Ectodermal cell (in vitro differentiated cells): ENCODE measurements at regions not wholly inside any gene's neighbourhood (a gene's known extent, or its start where the extent isn't known, plus 50 kb on each side); places are given as distances from the start of the nearest gene placed in this dataset.
"Not testable (repeated sequence)": the region's sequence is repeated elsewhere in the genome, so short reads cannot be mapped to it uniquely, and the experiment has no call there.

ENCODE experiments used
- H3K27ac ChIP-seq: 2 replicates; pipeline ENCODE4 v1.7.0; 2013; ENCODE audit warnings: mild to moderate bottlenecking, low read depth, low read length; ENCODE audit not compliant: insufficient read depth, poor library complexity, severe bottlenecking
- H3K27me3 ChIP-seq: 2 replicates; pipeline ENCODE4 v1.7.0; 2013; ENCODE audit warnings: mild to moderate bottlenecking, low read length; ENCODE audit not compliant: insufficient read depth, control insufficient read depth, poor library complexity, severe bottlenecking
- H3K36me3 ChIP-seq: one replicate; pipeline ENCODE4 v1.7.0; 2013; ENCODE audit warnings: low read length; ENCODE audit not compliant: control insufficient read depth, insufficient read depth
- H3K4me1 ChIP-seq: one replicate; pipeline ENCODE4 v1.7.0; 2013; ENCODE audit warnings: low read length; ENCODE audit not compliant: control insufficient read depth, insufficient read depth
- H3K4me3 ChIP-seq: 2 replicates; pipeline ENCODE4 v1.7.0; 2013; ENCODE audit warnings: low read depth, low read length, control low read depth; ENCODE audit not compliant: insufficient read depth
- H3K9me3 ChIP-seq: 2 replicates; pipeline ENCODE4 v1.7.0; 2013; ENCODE audit warnings: mild to moderate bottlenecking, low read length, moderate library complexity; ENCODE audit not compliant: control insufficient read depth
- WGBS, 2 experiments: methylation state at CpG; one replicate each; pipeline ENCODE4 v1.1.7; 2013; ENCODE audit warnings: missing lambda C conversion rate in 2 of 2; 5-methylcytosine and 5-hydroxymethylcytosine counted together

- Histone ChIP-seq H3K9me3 (no peaks in the 10 kb centered on the region), H3K27ac (no peak overlapping the region)
- WGBS, 2 experiments = 90% methylated on average over 3 of the region's 3 CpGs
These were observed 434.8 kb upstream of the HTR1E start for GRCh38 chr6:86502497-86502896.

GRCh38 chr6:86500035-86500434 is 437.3 kb upstream of the HTR1E start:
- Histone ChIP-seq H3K36me3 (no peaks in the 10 kb centered on the region), H3K4me1 (no peaks in the 10 kb centered on the region), H3K27ac (no peak overlapping the region), H3K9me3 (no peaks in the 10 kb centered on the region), H3K27me3 (no peaks in the 10 kb centered on the region), H3K4me3 (no peak overlapping the region)
- WGBS, 2 experiments = 89 to 92% methylated on average over 2 of the region's 2 CpGs

More at GRCh38 chr6:86502497-86502896, 434.8 kb upstream of the HTR1E start:
- Histone ChIP-seq H3K4me1 (no peaks in the 10 kb centered on the region), H3K27me3 (no peaks in the 10 kb centered on the region), H3K36me3 (no peaks in the 10 kb centered on the region), H3K4me3 (no peak overlapping the region)

GRCh38 chr6:86489042-86489441 is 448.3 kb upstream of the HTR1E start:
- H3K27me3 ChIP-seq, H3K36me3 ChIP-seq, H3K9me3 ChIP-seq, H3K27ac ChIP-seq, H3K4me1 ChIP-seq, H3K4me3 ChIP-seq: not testable (repeated sequence)
- 75 to 81% methylated on average over 3 of the region's 3 CpGs for WGBS, 2 experiments

- no peak overlapping the region for H3K27ac ChIP-seq
- peaks cover 4% of the 10 kb centered on the region for H3K4me1 ChIP-seq
- WGBS, 2 experiments = 96 to 100% methylated on average over 1 to 2 of the region's 2 CpGs
- no peaks in the 10 kb centered on the region for H3K27me3 ChIP-seq
- no peaks in the 10 kb centered on the region for H3K36me3 ChIP-seq
- H3K9me3 ChIP-seq = no peaks in the 10 kb centered on the region
- H3K4me3 ChIP-seq = no peak overlapping the region
These were observed 449.6 kb upstream of the HTR1E start for GRCh38 chr6:86487660-86488221.

GRCh38 chr6:86478316-86478715 is 459.0 kb upstream of the HTR1E start:
- H3K27me3 ChIP-seq, H3K9me3 ChIP-seq, H3K4me3 ChIP-seq, H3K27ac ChIP-seq, H3K36me3 ChIP-seq, H3K4me1 ChIP-seq: not testable (repeated sequence)
- WGBS, 2 experiments = 92 to 93% methylated on average over 10 of the region's 10 CpGs

- Histone ChIP-seq H3K27ac (peak overlapping the region; percentile 90), H3K36me3 (no peaks in the 10 kb centered on the region), H3K4me3 (no peak overlapping the region), H3K4me1 (peaks cover 9% of the 10 kb centered on the region), H3K9me3 (no peaks in the 10 kb centered on the region), H3K27me3 (no peaks in the 10 kb centered on the region)
- 40 to 45% methylated on average over 9 of the region's 9 CpGs for WGBS, 2 experiments
These were observed 459.7 kb upstream of the HTR1E start for GRCh38 chr6:86477500-86478148.

- Histone ChIP-seq H3K4me3 (no peak overlapping the region), H3K27ac (no peak overlapping the region), H3K36me3 (no peaks in the 10 kb centered on the region), H3K9me3 (no peaks in the 10 kb centered on the region), H3K27me3 (no peaks in the 10 kb centered on the region), H3K4me1 (peaks cover 9% of the 10 kb centered on the region)
- WGBS, 2 experiments = 91 to 97% methylated on average over 4 of the region's 4 CpGs
These were observed 461.0 kb upstream of the HTR1E start for GRCh38 chr6:86476311-86476710.

- Histone ChIP-seq H3K27me3 (no peaks in the 10 kb centered on the region), H3K9me3 (no peaks in the 10 kb centered on the region), H3K27ac (no peak overlapping the region), H3K4me1 (peaks cover 9% of the 10 kb centered on the region), H3K36me3 (no peaks in the 10 kb centered on the region), H3K4me3 (no peak overlapping the region)
- 90 to 93% methylated on average over 9 of the region's 9 CpGs for WGBS, 2 experiments
These were observed 463.2 kb upstream of the HTR1E start for GRCh38 chr6:86474081-86474480.

- WGBS, 2 experiments = 87 to 98% methylated on average over 3 of the region's 3 CpGs
- Histone ChIP-seq H3K9me3 (no peaks in the 10 kb centered on the region), H3K27me3 (no peaks in the 10 kb centered on the region), H3K4me1 (peaks cover 4% of the 10 kb centered on the region), H3K36me3 (no peaks in the 10 kb centered on the region), H3K4me3 (no peak overlapping the region), H3K27ac (no peak overlapping the region)
These were observed 465.5 kb upstream of the HTR1E start for GRCh38 chr6:86471791-86472190.

- Histone ChIP-seq H3K9me3 (no peaks in the 10 kb centered on the region), H3K4me3 (no peak overlapping the region), H3K27me3 (no peaks in the 10 kb centered on the region), H3K36me3 (no peaks in the 10 kb centered on the region), H3K27ac (no peak overlapping the region), H3K4me1 (no peaks in the 10 kb centered on the region)
- WGBS, 2 experiments = 96 to 97% methylated on average over 4 of the region's 4 CpGs
These were observed 477.4 kb upstream of the HTR1E start for GRCh38 chr6:86459978-86460377.
